HCT116 (cell line): ENCODE measurements at regions not wholly inside any gene's neighbourhood (a gene's known extent, or its start where the extent isn't known, plus 50 kb on each side); places are given as distances from the start of the nearest gene placed in this dataset.

Experiments used
- EZH2phosphoT487 ChIP-seq: fragments of 200-600 bp; IDR thresholded peaks from 2 replicates; pipeline ENCODE4 v1.6.1; 2018; ENCODE audit warnings: antibody characterized with exemption, borderline replicate concordance
- JUND ChIP-seq: IDR thresholded peaks from 2 replicates; pipeline ENCODE4 v1.6.1; 2012
- POLR2A ChIP-seq: IDR thresholded peaks from 2 replicates; pipeline ENCODE4 v1.7.0; 2011; ENCODE audit warnings: borderline replicate concordance; ENCODE audit not compliant: insufficient read depth, insufficient read length; ENCODE audit errors: extremely low read depth
- POLR2AphosphoS5 ChIP-seq: IDR thresholded peaks from 2 replicates; pipeline ENCODE4 v1.6.1; 2011; ENCODE audit warnings: mild to moderate bottlenecking, low read depth, low read length, moderate library complexity
- RAD21 ChIP-seq: IDR thresholded peaks from 2 replicates; pipeline ENCODE4 v1.6.1; 2012; ENCODE audit warnings: low read depth, mild to moderate bottlenecking
- SP1 ChIP-seq: IDR thresholded peaks from 2 replicates; pipeline ENCODE4 v1.6.1; 2012; ENCODE audit warnings: low read depth
- TCF7L2 ChIP-seq: IDR thresholded peaks from 2 replicates; pipeline ENCODE4 v1.7.0; 2011; ENCODE audit warnings: borderline replicate concordance, inconsistent platforms; ENCODE audit not compliant: insufficient read depth, insufficient read length; ENCODE audit errors: extremely low read depth
- YY1 ChIP-seq: IDR thresholded peaks from 2 replicates; pipeline ENCODE4 v1.6.1; 2011; ENCODE audit warnings: low read length, low read depth, moderate library complexity, mild to moderate bottlenecking; ENCODE audit not compliant: insufficient replicate concordance; ENCODE audit errors: extremely low read depth
- TF ChIP-seq, protein P1 (sequence below), 3 experiments: fragments of 200-600 bp in 1 of 3; sonication (generic) in 1 of 3; IDR thresholded peaks in 2 of 3; conservative IDR thresholded peaks in 1 of 3; 2 replicates each; pipeline ENCODE4 v1.5.1; 2012 to 2017; ENCODE audit warnings: low read depth in 2 of 3, low read length in 2 of 3, antibody characterized with exemption in 1 of 3, borderline replicate concordance in 1 of 3, control low read depth in 1 of 3, mild to moderate bottlenecking in 1 of 3, mixed read lengths in 1 of 3, mixed run types in 1 of 3, moderate library complexity in 1 of 3; ENCODE audit not compliant: insufficient read depth in 1 of 3
- TF ChIP-seq, protein P2 (sequence below): IDR thresholded peaks from 2 replicates; pipeline ENCODE4 v1.6.1; 2012
- TF ChIP-seq, protein P3 (sequence below): IDR thresholded peaks from 2 replicates; pipeline ENCODE4 v1.6.1; 2011; ENCODE audit warnings: mild to moderate bottlenecking, low read length, moderate library complexity; ENCODE audit not compliant: insufficient replicate concordance; ENCODE audit errors: extremely low read depth
- TF ChIP-seq, protein P4 (sequence below): IDR thresholded peaks from 2 replicates; pipeline ENCODE4 v1.6.1; 2012
- TF ChIP-seq, protein P5 (sequence below): IDR thresholded peaks from 2 replicates; pipeline ENCODE4 v1.6.1; 2012; ENCODE audit warnings: low read depth

DNA sequence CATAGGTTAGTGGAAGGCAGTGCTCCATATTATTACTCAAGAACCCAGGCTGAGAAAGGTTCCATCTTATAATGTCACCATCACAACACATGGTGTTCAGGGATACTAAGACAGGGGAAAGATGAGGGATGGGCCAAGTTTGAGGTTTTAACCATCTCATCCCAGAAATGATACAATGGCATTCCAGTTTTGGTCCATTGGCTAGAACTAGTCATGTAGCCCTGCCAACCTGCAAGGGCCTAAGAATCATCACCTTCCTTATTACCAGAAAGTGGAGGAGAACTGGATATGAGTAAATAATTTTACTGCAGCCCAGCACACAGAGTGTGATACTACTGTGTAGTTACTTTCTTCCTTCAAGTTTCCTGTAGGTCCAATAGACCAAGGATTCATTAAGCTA, 144.5 kb upstream of the ABCA1 start:
- TF ChIP-seq RAD21: no peak
- TF ChIP-seq, protein P1, sequence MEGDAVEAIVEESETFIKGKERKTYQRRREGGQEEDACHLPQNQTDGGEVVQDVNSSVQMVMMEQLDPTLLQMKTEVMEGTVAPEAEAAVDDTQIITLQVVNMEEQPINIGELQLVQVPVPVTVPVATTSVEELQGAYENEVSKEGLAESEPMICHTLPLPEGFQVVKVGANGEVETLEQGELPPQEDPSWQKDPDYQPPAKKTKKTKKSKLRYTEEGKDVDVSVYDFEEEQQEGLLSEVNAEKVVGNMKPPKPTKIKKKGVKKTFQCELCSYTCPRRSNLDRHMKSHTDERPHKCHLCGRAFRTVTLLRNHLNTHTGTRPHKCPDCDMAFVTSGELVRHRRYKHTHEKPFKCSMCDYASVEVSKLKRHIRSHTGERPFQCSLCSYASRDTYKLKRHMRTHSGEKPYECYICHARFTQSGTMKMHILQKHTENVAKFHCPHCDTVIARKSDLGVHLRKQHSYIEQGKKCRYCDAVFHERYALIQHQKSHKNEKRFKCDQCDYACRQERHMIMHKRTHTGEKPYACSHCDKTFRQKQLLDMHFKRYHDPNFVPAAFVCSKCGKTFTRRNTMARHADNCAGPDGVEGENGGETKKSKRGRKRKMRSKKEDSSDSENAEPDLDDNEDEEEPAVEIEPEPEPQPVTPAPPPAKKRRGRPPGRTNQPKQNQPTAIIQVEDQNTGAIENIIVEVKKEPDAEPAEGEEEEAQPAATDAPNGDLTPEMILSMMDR (IDR thresholded peaks at IDR 0.05 in 2 of 3, conservative IDR thresholded peaks at IDR 0.05 in 1 of 3; ENCODE audit: borderline replicate concordance in 1 of 3, insufficient read depth in 1 of 3, low read depth in 2 of 3, low read length in 2 of 3): no peak
- no peak for TF ChIP-seq POLR2A
- TF ChIP-seq SP1: no peak
- TF ChIP-seq POLR2AphosphoS5: no peak
- no peak for TF ChIP-seq TCF7L2
- no peak for TF ChIP-seq YY1
- TF ChIP-seq, protein P2, sequence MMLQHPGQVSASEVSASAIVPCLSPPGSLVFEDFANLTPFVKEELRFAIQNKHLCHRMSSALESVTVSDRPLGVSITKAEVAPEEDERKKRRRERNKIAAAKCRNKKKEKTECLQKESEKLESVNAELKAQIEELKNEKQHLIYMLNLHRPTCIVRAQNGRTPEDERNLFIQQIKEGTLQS: no peak
- TF ChIP-seq, protein P3, sequence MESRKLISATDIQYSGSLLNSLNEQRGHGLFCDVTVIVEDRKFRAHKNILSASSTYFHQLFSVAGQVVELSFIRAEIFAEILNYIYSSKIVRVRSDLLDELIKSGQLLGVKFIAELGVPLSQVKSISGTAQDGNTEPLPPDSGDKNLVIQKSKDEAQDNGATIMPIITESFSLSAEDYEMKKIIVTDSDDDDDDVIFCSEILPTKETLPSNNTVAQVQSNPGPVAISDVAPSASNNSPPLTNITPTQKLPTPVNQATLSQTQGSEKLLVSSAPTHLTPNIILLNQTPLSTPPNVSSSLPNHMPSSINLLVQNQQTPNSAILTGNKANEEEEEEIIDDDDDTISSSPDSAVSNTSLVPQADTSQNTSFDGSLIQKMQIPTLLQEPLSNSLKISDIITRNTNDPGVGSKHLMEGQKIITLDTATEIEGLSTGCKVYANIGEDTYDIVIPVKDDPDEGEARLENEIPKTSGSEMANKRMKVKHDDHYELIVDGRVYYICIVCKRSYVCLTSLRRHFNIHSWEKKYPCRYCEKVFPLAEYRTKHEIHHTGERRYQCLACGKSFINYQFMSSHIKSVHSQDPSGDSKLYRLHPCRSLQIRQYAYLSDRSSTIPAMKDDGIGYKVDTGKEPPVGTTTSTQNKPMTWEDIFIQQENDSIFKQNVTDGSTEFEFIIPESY: no peak
- TF ChIP-seq EZH2phosphoT487: no peak
- TF ChIP-seq JUND: no peak
- TF ChIP-seq, protein P4, sequence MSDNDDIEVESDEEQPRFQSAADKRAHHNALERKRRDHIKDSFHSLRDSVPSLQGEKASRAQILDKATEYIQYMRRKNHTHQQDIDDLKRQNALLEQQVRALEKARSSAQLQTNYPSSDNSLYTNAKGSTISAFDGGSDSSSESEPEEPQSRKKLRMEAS: no peak
- TF ChIP-seq, protein P5, sequence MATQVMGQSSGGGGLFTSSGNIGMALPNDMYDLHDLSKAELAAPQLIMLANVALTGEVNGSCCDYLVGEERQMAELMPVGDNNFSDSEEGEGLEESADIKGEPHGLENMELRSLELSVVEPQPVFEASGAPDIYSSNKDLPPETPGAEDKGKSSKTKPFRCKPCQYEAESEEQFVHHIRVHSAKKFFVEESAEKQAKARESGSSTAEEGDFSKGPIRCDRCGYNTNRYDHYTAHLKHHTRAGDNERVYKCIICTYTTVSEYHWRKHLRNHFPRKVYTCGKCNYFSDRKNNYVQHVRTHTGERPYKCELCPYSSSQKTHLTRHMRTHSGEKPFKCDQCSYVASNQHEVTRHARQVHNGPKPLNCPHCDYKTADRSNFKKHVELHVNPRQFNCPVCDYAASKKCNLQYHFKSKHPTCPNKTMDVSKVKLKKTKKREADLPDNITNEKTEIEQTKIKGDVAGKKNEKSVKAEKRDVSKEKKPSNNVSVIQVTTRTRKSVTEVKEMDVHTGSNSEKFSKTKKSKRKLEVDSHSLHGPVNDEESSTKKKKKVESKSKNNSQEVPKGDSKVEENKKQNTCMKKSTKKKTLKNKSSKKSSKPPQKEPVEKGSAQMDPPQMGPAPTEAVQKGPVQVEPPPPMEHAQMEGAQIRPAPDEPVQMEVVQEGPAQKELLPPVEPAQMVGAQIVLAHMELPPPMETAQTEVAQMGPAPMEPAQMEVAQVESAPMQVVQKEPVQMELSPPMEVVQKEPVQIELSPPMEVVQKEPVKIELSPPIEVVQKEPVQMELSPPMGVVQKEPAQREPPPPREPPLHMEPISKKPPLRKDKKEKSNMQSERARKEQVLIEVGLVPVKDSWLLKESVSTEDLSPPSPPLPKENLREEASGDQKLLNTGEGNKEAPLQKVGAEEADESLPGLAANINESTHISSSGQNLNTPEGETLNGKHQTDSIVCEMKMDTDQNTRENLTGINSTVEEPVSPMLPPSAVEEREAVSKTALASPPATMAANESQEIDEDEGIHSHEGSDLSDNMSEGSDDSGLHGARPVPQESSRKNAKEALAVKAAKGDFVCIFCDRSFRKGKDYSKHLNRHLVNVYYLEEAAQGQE: no peak
